Endodermal cell (in vitro differentiated cells): ENCODE measurements at regions not wholly inside any gene's neighbourhood (a gene's known extent, or its start where the extent isn't known, plus 50 kb on each side); places are given as distances from the start of the nearest gene placed in this dataset.
A peak's percentile ranks its signal among the peaks of the same experiment; 100 is the strongest.

ENCODE experiments used
- DNase-seq: peaks from one replicate; pipeline ENCODE4 v3.0.0-alpha.2; 2017
- H3K27ac ChIP-seq: 2 replicates; pipeline ENCODE4 v1.5.1; 2013; ENCODE audit warnings: mild to moderate bottlenecking, low read depth, low read length, moderate library complexity
- H3K27me3 ChIP-seq: 2 replicates; pipeline ENCODE4 v1.6.1; 2013; ENCODE audit warnings: mild to moderate bottlenecking, low read length, moderate library complexity; ENCODE audit not compliant: insufficient read depth, control insufficient read depth, poor library complexity, severe bottlenecking
- H3K36me3 ChIP-seq: 2 replicates; pipeline ENCODE4 v1.7.0; 2013; ENCODE audit warnings: mild to moderate bottlenecking, low read length, moderate library complexity; ENCODE audit not compliant: control insufficient read depth, insufficient read depth
- H3K4me1 ChIP-seq: one replicate; pipeline ENCODE4 v1.7.0; 2013; ENCODE audit warnings: low read length; ENCODE audit not compliant: control insufficient read depth, insufficient read depth
- H3K4me3 ChIP-seq: 2 replicates; pipeline ENCODE4 v1.5.1; 2013; ENCODE audit warnings: mild to moderate bottlenecking, low read length, moderate library complexity
- H3K9ac ChIP-seq: 2 replicates; pipeline ENCODE4 v1.6.1; 2013; ENCODE audit warnings: mild to moderate bottlenecking, low read length, moderate library complexity; ENCODE audit not compliant: poor library complexity, severe bottlenecking; ENCODE audit errors: extremely low read depth
- H3K9me3 ChIP-seq: 2 replicates; pipeline ENCODE4 v1.6.1; 2013; ENCODE audit warnings: mild to moderate bottlenecking, low read length, moderate library complexity; ENCODE audit not compliant: control insufficient read depth
- H3K27ac Mint-ChIP-seq: 2 replicates; pipeline ENCODE4 v1.8.0; 2020; ENCODE audit warnings: mixed read lengths
- H3K27me3 Mint-ChIP-seq: 2 replicates; pipeline ENCODE4 v1.8.0; 2021; ENCODE audit warnings: mild to moderate bottlenecking, mixed read lengths; ENCODE audit not compliant: insufficient read depth
- H3K36me3 Mint-ChIP-seq: 2 replicates; pipeline ENCODE4 v1.8.0; 2020; ENCODE audit warnings: low read depth, mixed read lengths
- H3K4me1 Mint-ChIP-seq: 2 replicates; pipeline ENCODE4 v1.8.0; 2020; ENCODE audit warnings: mixed read lengths
- H3K4me3 Mint-ChIP-seq: 2 replicates; pipeline ENCODE4 v1.8.0; 2020; ENCODE audit warnings: mild to moderate bottlenecking, moderate library complexity, mixed read lengths
- H3K9me3 Mint-ChIP-seq: 2 replicates; pipeline ENCODE4 v1.8.0; 2020; ENCODE audit warnings: mild to moderate bottlenecking, mixed read lengths
- CTCF ChIP-seq: fragments of 200-600 bp; sonication (generic); conservative IDR thresholded peaks from 2 replicates; pipeline ENCODE4 v1.5.0; 2021; ENCODE audit warnings: antibody characterized with exemption, mild to moderate bottlenecking
- WGBS, 2 experiments: methylation state at CpG; one replicate each; pipeline versions ENCODE4 v1.1.5 to v1.1.7; 2013; ENCODE audit warnings: missing lambda C conversion rate in 2 of 2, mixed read lengths in 1 of 2; ENCODE audit not compliant: insufficient coverage in 1 of 2, insufficient read length in 1 of 2; 5-methylcytosine and 5-hydroxymethylcytosine counted together

GRCh38 chr3:124202754-124203153 lies 210.8 kb upstream of the ROPN1 start:
- no peaks in the 10 kb centered on the region for H3K9me3 Mint-ChIP-seq
- H3K27me3 Mint-ChIP-seq, result no peaks in the 10 kb centered on the region
- Histone ChIP-seq H3K4me3 (no peak overlapping the region), H3K27ac (peak overlapping the region; percentile 5), H3K36me3 (no peaks in the 10 kb centered on the region), H3K27me3 (no peaks in the 10 kb centered on the region), H3K4me1 (peaks cover 11% of the 10 kb centered on the region), H3K9me3 (no peaks in the 10 kb centered on the region), H3K9ac (no peak overlapping the region)
- WGBS, 2 experiments, result 88 to 92% methylated on average over 4 of the region's 4 CpGs
- TF ChIP-seq CTCF, result no peak
- H3K27ac Mint-ChIP-seq, result no peak overlapping the region
- DNase-seq, result no peak
- H3K36me3 Mint-ChIP-seq, result no peaks in the 10 kb centered on the region
- H3K4me3 Mint-ChIP-seq, result no peak overlapping the region
- peaks cover 22% of the 10 kb centered on the region for H3K4me1 Mint-ChIP-seq

GRCh38 chr3:124203292-124203691 lies 211.4 kb upstream of the ROPN1 start:
- H3K27ac Mint-ChIP-seq, result no peak overlapping the region
- Histone ChIP-seq H3K9me3 (no peaks in the 10 kb centered on the region), H3K4me1 (peaks cover 5% of the 10 kb centered on the region), H3K27me3 (no peaks in the 10 kb centered on the region), H3K36me3 (no peaks in the 10 kb centered on the region), H3K4me3 (no peak overlapping the region), H3K9ac (no peak overlapping the region), H3K27ac (no peak overlapping the region)
- no peaks in the 10 kb centered on the region for H3K9me3 Mint-ChIP-seq
- no peaks in the 10 kb centered on the region for H3K36me3 Mint-ChIP-seq
- WGBS, 2 experiments, result 83% methylated on average over 2 of the region's 2 CpGs; no CpG with 5 or more reads in 1 of the 2 experiments
- H3K4me1 Mint-ChIP-seq, result peaks cover 17% of the 10 kb centered on the region
- H3K4me3 Mint-ChIP-seq, result no peak overlapping the region
- DNase-seq, result no peak
- H3K27me3 Mint-ChIP-seq, result no peaks in the 10 kb centered on the region
- TF ChIP-seq CTCF, result no peak

GRCh38 chr3:124206225-124207055 lies 214.5 kb upstream of the ROPN1 start:
- Histone ChIP-seq H3K36me3 (no peaks in the 10 kb centered on the region), H3K27me3 (no peaks in the 10 kb centered on the region), H3K4me1 (peaks cover 4% of the 10 kb centered on the region), H3K4me3 (no peak overlapping the region), H3K9me3 (no peaks in the 10 kb centered on the region), H3K27ac (no peak overlapping the region), H3K9ac (no peak overlapping the region)
- no peak for DNase-seq
- H3K4me1 Mint-ChIP-seq, result peaks cover 10% of the 10 kb centered on the region
- no peaks in the 10 kb centered on the region for H3K36me3 Mint-ChIP-seq
- 87 to 92% methylated on average over 3 to 5 of the region's 5 CpGs for WGBS, 2 experiments
- H3K9me3 Mint-ChIP-seq, result no peaks in the 10 kb centered on the region
- H3K4me3 Mint-ChIP-seq, result no peak overlapping the region
- no peaks in the 10 kb centered on the region for H3K27me3 Mint-ChIP-seq
- no peak overlapping the region for H3K27ac Mint-ChIP-seq
- no peak for TF ChIP-seq CTCF
